Chondrocyte (in vitro differentiated cells): ENCODE measurements at regions not wholly inside any gene's neighbourhood (a gene's known extent, or its start where the extent isn't known, plus 50 kb on each side); places are given as distances from the start of the nearest gene placed in this dataset.

ENCODE experiments used
- DNase-seq: peaks from one replicate; pipeline ENCODE4 v3.0.0; 2021; ENCODE audit warnings: mixed read lengths, low spot score
- H3K27ac Mint-ChIP-seq: one replicate; pipeline ENCODE4 v1.8.0; 2021; ENCODE audit warnings: mild to moderate bottlenecking, moderate library complexity, mixed read lengths; ENCODE audit not compliant: unreplicated experiment
- H3K27me3 Mint-ChIP-seq: 2 replicates; pipeline ENCODE4 v1.8.0; 2021; ENCODE audit warnings: low read depth, mixed read lengths
- H3K36me3 Mint-ChIP-seq: 2 replicates; pipeline ENCODE4 v1.8.0; 2021; ENCODE audit warnings: low read depth, mixed read lengths
- H3K4me1 Mint-ChIP-seq: 2 replicates; pipeline ENCODE4 v1.8.0; 2021; ENCODE audit warnings: low read depth, mild to moderate bottlenecking, mixed read lengths
- H3K4me3 Mint-ChIP-seq: one replicate; pipeline ENCODE4 v1.8.0; 2021; ENCODE audit warnings: mild to moderate bottlenecking, moderate library complexity, mixed read lengths; ENCODE audit not compliant: unreplicated experiment
- H3K9me3 Mint-ChIP-seq: 2 replicates; pipeline ENCODE4 v1.8.0; 2021; ENCODE audit warnings: low read depth, mixed read lengths
- TF ChIP-seq, protein P1 (sequence below): fragments of 200-600 bp; sonication (generic); IDR thresholded peaks from 2 replicates; pipeline ENCODE4 v1.5.0; 2021; ENCODE audit warnings: antibody characterized with exemption, mild to moderate bottlenecking, moderate library complexity

DNA sequence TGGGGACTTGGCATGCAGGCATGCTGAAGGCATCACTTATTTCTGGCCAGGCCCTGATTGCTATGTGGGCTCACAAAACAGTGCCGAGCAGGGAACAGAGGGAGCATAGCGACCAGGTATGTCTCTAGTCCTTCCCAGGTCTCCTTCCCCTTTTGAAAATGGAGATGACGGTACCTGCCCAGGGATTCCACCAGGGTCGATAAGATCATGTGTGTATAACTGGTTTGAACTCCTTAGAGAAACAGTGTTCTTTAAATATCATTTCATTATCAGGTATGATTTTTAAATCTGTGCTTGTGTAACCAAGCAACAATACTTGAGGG is 280.6 kb downstream of the FOXO1 start:
- no peaks in the 10 kb centered on the region for H3K9me3 Mint-ChIP-seq
- H3K27me3 Mint-ChIP-seq: no peaks in the 10 kb centered on the region
- TF ChIP-seq, protein P1, sequence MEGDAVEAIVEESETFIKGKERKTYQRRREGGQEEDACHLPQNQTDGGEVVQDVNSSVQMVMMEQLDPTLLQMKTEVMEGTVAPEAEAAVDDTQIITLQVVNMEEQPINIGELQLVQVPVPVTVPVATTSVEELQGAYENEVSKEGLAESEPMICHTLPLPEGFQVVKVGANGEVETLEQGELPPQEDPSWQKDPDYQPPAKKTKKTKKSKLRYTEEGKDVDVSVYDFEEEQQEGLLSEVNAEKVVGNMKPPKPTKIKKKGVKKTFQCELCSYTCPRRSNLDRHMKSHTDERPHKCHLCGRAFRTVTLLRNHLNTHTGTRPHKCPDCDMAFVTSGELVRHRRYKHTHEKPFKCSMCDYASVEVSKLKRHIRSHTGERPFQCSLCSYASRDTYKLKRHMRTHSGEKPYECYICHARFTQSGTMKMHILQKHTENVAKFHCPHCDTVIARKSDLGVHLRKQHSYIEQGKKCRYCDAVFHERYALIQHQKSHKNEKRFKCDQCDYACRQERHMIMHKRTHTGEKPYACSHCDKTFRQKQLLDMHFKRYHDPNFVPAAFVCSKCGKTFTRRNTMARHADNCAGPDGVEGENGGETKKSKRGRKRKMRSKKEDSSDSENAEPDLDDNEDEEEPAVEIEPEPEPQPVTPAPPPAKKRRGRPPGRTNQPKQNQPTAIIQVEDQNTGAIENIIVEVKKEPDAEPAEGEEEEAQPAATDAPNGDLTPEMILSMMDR: no peak
- H3K4me3 Mint-ChIP-seq: no peak overlapping the region
- peaks cover 9% of the 10 kb centered on the region for H3K4me1 Mint-ChIP-seq
- no peak for DNase-seq
- no peak overlapping the region for H3K27ac Mint-ChIP-seq
- H3K36me3 Mint-ChIP-seq: peaks cover 1% of the 10 kb centered on the region

DNA sequence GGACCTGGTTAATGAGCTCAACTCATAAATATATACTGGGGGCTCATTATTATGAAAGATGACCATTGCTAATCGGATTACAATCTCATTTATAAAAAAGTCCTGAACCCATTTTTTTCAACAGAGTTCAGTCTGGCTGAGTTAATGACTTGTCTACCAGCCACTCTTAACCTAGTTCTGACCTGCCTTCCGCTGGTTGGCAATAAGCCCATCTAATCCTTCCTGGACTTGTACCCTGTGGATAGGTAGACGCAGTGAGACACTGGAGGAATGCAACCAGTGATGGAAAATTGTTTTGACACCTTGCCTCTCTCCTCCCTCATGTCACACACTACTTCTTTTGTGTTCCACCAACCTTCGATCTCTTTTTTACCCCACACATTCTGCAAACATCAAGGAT is 279.9 kb downstream of the FOXO1 start:
- no peaks in the 10 kb centered on the region for H3K27me3 Mint-ChIP-seq
- H3K36me3 Mint-ChIP-seq: peaks cover 1% of the 10 kb centered on the region
- H3K4me1 Mint-ChIP-seq: peaks cover 9% of the 10 kb centered on the region
- no peak for DNase-seq
- no peak overlapping the region for H3K27ac Mint-ChIP-seq
- TF ChIP-seq, protein P1: no peak
- H3K9me3 Mint-ChIP-seq: no peaks in the 10 kb centered on the region
- no peak overlapping the region for H3K4me3 Mint-ChIP-seq

- H3K4me3 Mint-ChIP-seq: no peak overlapping the region
- H3K9me3 Mint-ChIP-seq: no peaks in the 10 kb centered on the region
- H3K27me3 Mint-ChIP-seq: no peaks in the 10 kb centered on the region
- H3K4me1 Mint-ChIP-seq: peaks cover 9% of the 10 kb centered on the region
- H3K27ac Mint-ChIP-seq: no peak overlapping the region
- no peaks in the 10 kb centered on the region for H3K36me3 Mint-ChIP-seq
- TF ChIP-seq, protein P1: no peak
- DNase-seq: no peak
These were observed 278.7 kb downstream of the FOXO1 start for GRCh38 chr13:40387775-40388174.

GRCh38 chr13:40388617-40389016 is 277.8 kb downstream of the FOXO1 start:
- no peaks in the 10 kb centered on the region for H3K9me3 Mint-ChIP-seq
- no peaks in the 10 kb centered on the region for H3K27me3 Mint-ChIP-seq
- no peak overlapping the region for H3K4me3 Mint-ChIP-seq
- DNase-seq: no peak
- H3K36me3 Mint-ChIP-seq: no peaks in the 10 kb centered on the region
- peaks cover 9% of the 10 kb centered on the region for H3K4me1 Mint-ChIP-seq
- TF ChIP-seq, protein P1: no peak
- H3K27ac Mint-ChIP-seq: no peak overlapping the region

- DNase-seq: no peak
- Mint-ChIP-seq H3K36me3 (no peaks in the 10 kb centered on the region), H3K9me3 (no peaks in the 10 kb centered on the region), H3K27me3 (no peaks in the 10 kb centered on the region), H3K4me1 (peaks cover 9% of the 10 kb centered on the region), H3K4me3 (no peak overlapping the region), H3K27ac (no peak overlapping the region)
- TF ChIP-seq, protein P1: no peak
These were observed 277.3 kb downstream of the FOXO1 start for GRCh38 chr13:40389081-40389641.
